ENCODE measurements at regions not wholly inside any gene's neighbourhood (a gene's known extent, or its start where the extent isn't known, plus 50 kb on each side); places are given as distances from the start of the nearest gene placed in this dataset.

DNA sequence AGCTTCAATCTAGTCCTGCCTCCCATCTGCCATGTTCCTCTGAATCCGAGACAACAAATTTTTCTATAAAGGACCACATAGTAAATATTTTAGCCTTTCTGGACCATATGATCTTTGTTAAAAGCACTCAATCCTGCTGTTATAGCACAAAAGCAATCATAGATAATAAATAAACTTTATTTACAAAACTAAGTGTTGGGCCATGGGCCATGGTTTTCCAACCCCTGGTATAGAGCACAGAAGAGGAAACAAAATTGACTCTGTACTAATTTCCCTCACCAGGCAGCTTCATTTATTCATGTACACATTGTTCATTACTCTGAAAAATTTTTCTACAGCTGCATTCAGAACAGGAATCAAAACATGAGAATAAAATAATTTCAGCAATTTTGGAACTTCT, 288.9 kb downstream of the AGTPBP1 start:
- no peak overlapping the region for H3K9ac ChIP-seq (ENCODE audit: low read length)
- TF ChIP-seq CTCF (IDR thresholded peaks at IDR 0.05; ENCODE audit: low read length): no peak
- TF ChIP-seq EZH2 (IDR thresholded peaks at IDR 0.05; ENCODE audit: borderline replicate concordance, low read length): no peak
- no peak overlapping the region for H3K4me2 ChIP-seq (ENCODE audit: low read length)
- H3K79me2 ChIP-seq (ENCODE audit: insufficient read depth, low read length): no peaks in the 10 kb centered on the region
- H3K27me3 ChIP-seq (ENCODE audit: insufficient read depth, low read length): no peaks in the 10 kb centered on the region
- no peak overlapping the region for H3K27ac ChIP-seq (ENCODE audit: low read depth, low read length, poor library complexity, severe bottlenecking)
- H3K9me2 ChIP-seq (ENCODE audit: low read depth, low read length): no peaks in the 10 kb centered on the region
- no peak overlapping the region for H3K4me3 ChIP-seq (ENCODE audit: low read depth, low read length, poor library complexity, severe bottlenecking)
- no peaks in the 10 kb centered on the region for H3K36me3 ChIP-seq (ENCODE audit: insufficient read depth, low read length)
- H4K20me1 ChIP-seq (ENCODE audit: insufficient read depth, low read length): no peaks in the 10 kb centered on the region
- no peak overlapping the region for H2AFZ ChIP-seq (ENCODE audit: low read length)
- H3K4me1 ChIP-seq (ENCODE audit: insufficient read depth, low read length, severe bottlenecking): no peaks in the 10 kb centered on the region
- no peaks in the 10 kb centered on the region for H3K9me3 ChIP-seq (ENCODE audit: low read length)
- H3F3A ChIP-seq (ENCODE audit: insufficient read depth, low read length): no peaks in the 10 kb centered on the region

GRCh38 chr9:85451680-85452079, 290.1 kb downstream of the AGTPBP1 start:
- Histone ChIP-seq H3K4me3 (ENCODE audit: low read depth, low read length, poor library complexity, severe bottlenecking) (no peak overlapping the region), H3K27me3 (ENCODE audit: insufficient read depth, low read length) (no peaks in the 10 kb centered on the region), H3K36me3 (ENCODE audit: insufficient read depth, low read length) (no peaks in the 10 kb centered on the region), H3F3A (ENCODE audit: insufficient read depth, low read length) (no peaks in the 10 kb centered on the region), H3K9me3 (ENCODE audit: low read length) (no peaks in the 10 kb centered on the region), H3K4me2 (ENCODE audit: low read length) (no peak overlapping the region), H4K20me1 (ENCODE audit: insufficient read depth, low read length) (no peaks in the 10 kb centered on the region), H3K79me2 (ENCODE audit: insufficient read depth, low read length) (no peaks in the 10 kb centered on the region), H3K9me2 (ENCODE audit: low read depth, low read length) (no peaks in the 10 kb centered on the region), H3K4me1 (ENCODE audit: insufficient read depth, low read length, severe bottlenecking) (no peaks in the 10 kb centered on the region), H3K27ac (ENCODE audit: low read depth, low read length, poor library complexity, severe bottlenecking) (no peak overlapping the region), H2AFZ (ENCODE audit: low read length) (no peak overlapping the region), H3K9ac (ENCODE audit: low read length) (no peak overlapping the region)
- no peak for TF ChIP-seq EZH2 (IDR thresholded peaks at IDR 0.05; ENCODE audit: borderline replicate concordance, low read length)
- no peak for TF ChIP-seq CTCF (IDR thresholded peaks at IDR 0.05; ENCODE audit: low read length)

DNA sequence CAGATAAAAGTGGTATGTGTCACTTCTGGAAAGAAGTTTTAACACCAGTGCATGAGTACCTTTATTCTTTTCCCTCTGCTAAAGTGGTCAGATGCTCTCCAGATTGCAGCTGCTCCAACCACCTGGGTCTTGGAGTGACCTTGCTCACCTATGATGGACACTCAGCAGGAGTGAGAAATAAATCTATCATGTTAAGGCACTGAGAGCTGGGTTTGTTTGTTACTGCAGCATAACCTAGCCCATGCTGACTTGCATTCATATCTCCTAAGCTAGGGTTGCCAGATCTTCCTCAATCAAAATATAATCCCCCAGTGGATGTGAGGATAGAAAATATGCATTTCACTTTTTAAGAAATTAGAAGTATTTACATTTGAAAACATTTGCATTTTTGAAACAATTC, 295.9 kb downstream of the AGTPBP1 start:
- no peaks in the 10 kb centered on the region for H3K4me1 ChIP-seq (ENCODE audit: insufficient read depth, low read length, severe bottlenecking)
- H3K9me2 ChIP-seq (ENCODE audit: low read depth, low read length): no peaks in the 10 kb centered on the region
- H3K4me3 ChIP-seq (ENCODE audit: low read depth, low read length, poor library complexity, severe bottlenecking): no peak overlapping the region
- H3F3A ChIP-seq (ENCODE audit: insufficient read depth, low read length): no peaks in the 10 kb centered on the region
- H3K9me3 ChIP-seq (ENCODE audit: low read length): no peaks in the 10 kb centered on the region
- H3K27ac ChIP-seq (ENCODE audit: low read depth, low read length, poor library complexity, severe bottlenecking): no peak overlapping the region
- H4K20me1 ChIP-seq (ENCODE audit: insufficient read depth, low read length): no peaks in the 10 kb centered on the region
- no peak overlapping the region for H2AFZ ChIP-seq (ENCODE audit: low read length)
- H3K9ac ChIP-seq (ENCODE audit: low read length): no peak overlapping the region
- no peaks in the 10 kb centered on the region for H3K79me2 ChIP-seq (ENCODE audit: insufficient read depth, low read length)
- no peak overlapping the region for H3K4me2 ChIP-seq (ENCODE audit: low read length)
- no peak for TF ChIP-seq EZH2 (IDR thresholded peaks at IDR 0.05; ENCODE audit: borderline replicate concordance, low read length)
- TF ChIP-seq CTCF (IDR thresholded peaks at IDR 0.05; ENCODE audit: low read length): no peak
- no peaks in the 10 kb centered on the region for H3K27me3 ChIP-seq (ENCODE audit: insufficient read depth, low read length)
- no peaks in the 10 kb centered on the region for H3K36me3 ChIP-seq (ENCODE audit: insufficient read depth, low read length)
